Vagina (tissue), 2 donors: ENCODE measurements at regions not wholly inside any gene's neighbourhood (a gene's known extent, or its start where the extent isn't known, plus 50 kb on each side); places are given as distances from the start of the nearest gene placed in this dataset.

Source experiments
- DNase-seq, 2 donors: peaks; one replicate each; pipeline ENCODE4 v3.0.0-alpha.2; 2017; ENCODE audit errors: extremely low spot score in 2 of 2
- H3K27ac ChIP-seq: fragments of 200-600 bp; sonication (generic); one replicate; pipeline ENCODE4 v1.5.1; 2019
- H3K27me3 ChIP-seq: fragments of 200-600 bp; sonication (generic); one replicate; pipeline ENCODE4 v1.5.1; 2019
- H3K36me3 ChIP-seq, 2 donors: fragments of 200-600 bp; sonication (generic); one replicate each; pipeline ENCODE4 v1.5.1; 2017 to 2019
- H3K4me1 ChIP-seq: fragments of 200-600 bp; sonication (generic); one replicate; pipeline ENCODE4 v1.5.1; 2019
- H3K4me3 ChIP-seq, 2 donors: fragments of 200-600 bp; sonication (generic); 1 replicate in 1 of 2; 2 replicates in 1 of 2; pipeline ENCODE4 v1.5.1; 2016 to 2019
- H3K9me3 ChIP-seq: fragments of 200-600 bp; sonication (generic); one replicate; pipeline ENCODE4 v1.5.1; 2019
- POLR2A ChIP-seq, 2 donors: fragments of 450-650 bp; IDR thresholded peaks; one replicate each; pipeline ENCODE4 v1.6.1; 2017; ENCODE audit warnings: antibody characterized with exemption in 2 of 2, mild to moderate bottlenecking in 2 of 2, moderate library complexity in 2 of 2
- POLR2AphosphoS5 ChIP-seq, 2 donors: sonication (generic); formaldehyde crosslinking; IDR thresholded peaks; one replicate each; pipeline ENCODE4 v1.9.0; 2017; ENCODE audit warnings: antibody characterized with exemption in 2 of 2, mild to moderate bottlenecking in 2 of 2, low read depth in 1 of 2; ENCODE audit not compliant: insufficient read depth in 1 of 2
- intact Hi-C: fragments of 100-400 bp; cut with DNase I; formaldehyde crosslinking; loops from one replicate; pipeline ENCODE4 v1.15.1; 2023
- TF ChIP-seq, protein P1 (sequence below), 3 experiments: fragments of 450-650 bp in 2 of 3; fragments of 200-600 bp in 1 of 3; sonication (generic) in 1 of 3; IDR thresholded peaks; one replicate each; pipeline ENCODE4 v1.5.1; 2017 to 2019; ENCODE audit warnings: antibody characterized with exemption in 3 of 3, mild to moderate bottlenecking in 2 of 3, moderate library complexity in 2 of 3

DNA sequence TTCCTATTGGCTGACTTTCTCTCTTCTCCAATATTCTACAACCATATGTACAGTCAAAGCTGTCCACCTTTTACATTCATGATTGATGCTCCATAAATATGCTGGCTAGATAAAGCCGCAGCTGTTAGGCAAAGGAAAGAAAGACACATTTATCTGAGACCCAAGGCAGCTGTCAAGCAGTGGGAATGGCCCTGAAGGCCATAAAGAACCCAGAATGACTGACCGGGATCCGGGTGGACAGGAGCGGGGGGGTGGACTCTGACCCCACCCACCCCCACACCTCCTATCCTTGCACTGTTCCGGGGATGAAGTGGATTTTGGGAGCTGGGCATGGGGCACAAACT lies 116.4 kb downstream of the RTP5 start:
- H3K4me1 ChIP-seq = no peaks in the 10 kb centered on the region
- H3K27me3 ChIP-seq = no peaks in the 10 kb centered on the region
- H3K27ac ChIP-seq = no peak overlapping the region
- intact Hi-C loops = no loop called here
- H3K9me3 ChIP-seq = no peaks in the 10 kb centered on the region
- no peak for DNase-seq
- H3K4me3 ChIP-seq = no peak overlapping the region
- H3K36me3 ChIP-seq = no peaks in the 10 kb centered on the region
- TF ChIP-seq, protein P1, sequence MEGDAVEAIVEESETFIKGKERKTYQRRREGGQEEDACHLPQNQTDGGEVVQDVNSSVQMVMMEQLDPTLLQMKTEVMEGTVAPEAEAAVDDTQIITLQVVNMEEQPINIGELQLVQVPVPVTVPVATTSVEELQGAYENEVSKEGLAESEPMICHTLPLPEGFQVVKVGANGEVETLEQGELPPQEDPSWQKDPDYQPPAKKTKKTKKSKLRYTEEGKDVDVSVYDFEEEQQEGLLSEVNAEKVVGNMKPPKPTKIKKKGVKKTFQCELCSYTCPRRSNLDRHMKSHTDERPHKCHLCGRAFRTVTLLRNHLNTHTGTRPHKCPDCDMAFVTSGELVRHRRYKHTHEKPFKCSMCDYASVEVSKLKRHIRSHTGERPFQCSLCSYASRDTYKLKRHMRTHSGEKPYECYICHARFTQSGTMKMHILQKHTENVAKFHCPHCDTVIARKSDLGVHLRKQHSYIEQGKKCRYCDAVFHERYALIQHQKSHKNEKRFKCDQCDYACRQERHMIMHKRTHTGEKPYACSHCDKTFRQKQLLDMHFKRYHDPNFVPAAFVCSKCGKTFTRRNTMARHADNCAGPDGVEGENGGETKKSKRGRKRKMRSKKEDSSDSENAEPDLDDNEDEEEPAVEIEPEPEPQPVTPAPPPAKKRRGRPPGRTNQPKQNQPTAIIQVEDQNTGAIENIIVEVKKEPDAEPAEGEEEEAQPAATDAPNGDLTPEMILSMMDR (IDR thresholded peaks at IDR 0.05) = no peak
- TF ChIP-seq POLR2A (IDR thresholded peaks at IDR 0.05) = no peak
- TF ChIP-seq POLR2AphosphoS5 (IDR thresholded peaks at IDR 0.05; ENCODE audit: insufficient read depth in 1 of 2, low read depth in 1 of 2) = no peak

DNA sequence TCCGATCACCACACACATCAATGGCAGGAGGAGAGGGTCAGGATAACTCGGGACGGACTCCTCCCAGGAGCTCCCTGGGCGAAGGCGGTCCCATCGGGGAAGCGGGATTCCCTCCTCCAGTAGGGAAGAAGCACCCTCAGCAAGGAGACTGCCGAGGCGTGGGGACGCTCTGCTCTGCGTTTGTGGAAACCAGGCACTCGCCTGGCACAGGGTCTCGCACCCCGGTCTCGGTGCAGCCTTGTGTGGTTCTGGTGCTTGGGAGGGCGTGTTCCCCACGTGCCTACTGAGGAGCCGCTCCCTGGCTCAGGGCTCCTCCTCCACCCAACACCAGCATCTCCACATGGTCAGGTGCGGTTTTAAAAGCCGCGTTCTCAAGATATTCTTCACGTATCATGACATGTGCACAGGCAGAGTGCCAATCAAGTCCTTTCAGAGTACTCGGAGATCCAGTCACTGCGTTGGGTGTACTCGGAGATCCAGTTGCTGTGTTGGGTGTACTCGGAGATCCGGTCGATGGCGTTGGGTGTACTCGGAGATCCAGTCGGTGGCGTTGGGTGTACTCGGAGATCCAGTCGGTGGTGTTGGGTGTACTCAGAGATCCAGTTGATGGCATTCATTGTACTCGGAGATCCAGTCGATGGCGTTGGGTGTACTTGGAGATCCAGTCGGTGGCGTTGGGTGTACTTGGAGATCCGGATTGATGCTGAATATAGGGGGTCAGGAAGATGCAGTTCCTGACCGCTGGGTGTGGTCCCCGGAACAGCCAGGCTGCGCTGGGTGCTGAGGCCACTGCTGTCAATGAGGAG lies 117.5 kb downstream of the RTP5 start:
- TF ChIP-seq, protein P1 (IDR thresholded peaks at IDR 0.05) = no peak
- TF ChIP-seq POLR2A (IDR thresholded peaks at IDR 0.05) = no peak
- TF ChIP-seq POLR2AphosphoS5 (IDR thresholded peaks at IDR 0.05; ENCODE audit: insufficient read depth in 1 of 2, low read depth in 1 of 2) = no peak
- Histone ChIP-seq H3K27ac (no peak overlapping the region), H3K4me1 (no peaks in the 10 kb centered on the region), H3K9me3 (no peaks in the 10 kb centered on the region), H3K36me3 (no peaks in the 10 kb centered on the region), H3K27me3 (no peaks in the 10 kb centered on the region), H3K4me3 (no peak overlapping the region)
- intact Hi-C loops = no loop called here
- no peak for DNase-seq

DNA sequence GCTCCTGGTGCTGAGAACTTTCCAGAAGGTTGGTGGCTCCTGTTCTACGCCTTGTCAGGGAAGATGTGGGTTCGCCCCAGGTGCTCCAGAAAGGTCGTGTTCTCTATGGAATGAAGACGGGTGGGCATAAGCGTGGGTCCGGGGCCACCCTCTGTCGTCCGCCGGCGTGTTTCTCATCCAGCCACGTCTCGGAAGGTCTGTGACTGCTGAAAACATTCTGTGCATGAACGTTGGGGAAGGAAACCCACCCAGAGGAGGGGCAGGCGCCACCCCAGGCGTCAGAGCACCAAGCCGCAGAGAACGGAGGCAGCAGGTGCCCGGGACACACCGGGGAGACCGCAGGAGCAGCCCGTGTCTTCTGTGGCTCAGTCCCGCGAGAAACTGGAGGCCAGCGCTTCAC lies 118.2 kb downstream of the RTP5 start:
- Histone ChIP-seq H3K4me3 (no peak overlapping the region), H3K27ac (no peak overlapping the region), H3K27me3 (no peaks in the 10 kb centered on the region), H3K4me1 (no peaks in the 10 kb centered on the region), H3K36me3 (no peaks in the 10 kb centered on the region), H3K9me3 (no peaks in the 10 kb centered on the region)
- TF ChIP-seq, protein P1 (IDR thresholded peaks at IDR 0.05) = no peak
- TF ChIP-seq POLR2AphosphoS5 (IDR thresholded peaks at IDR 0.05; ENCODE audit: insufficient read depth in 1 of 2, low read depth in 1 of 2) = no peak
- intact Hi-C loops = no loop called here
- DNase-seq = no peak

DNA sequence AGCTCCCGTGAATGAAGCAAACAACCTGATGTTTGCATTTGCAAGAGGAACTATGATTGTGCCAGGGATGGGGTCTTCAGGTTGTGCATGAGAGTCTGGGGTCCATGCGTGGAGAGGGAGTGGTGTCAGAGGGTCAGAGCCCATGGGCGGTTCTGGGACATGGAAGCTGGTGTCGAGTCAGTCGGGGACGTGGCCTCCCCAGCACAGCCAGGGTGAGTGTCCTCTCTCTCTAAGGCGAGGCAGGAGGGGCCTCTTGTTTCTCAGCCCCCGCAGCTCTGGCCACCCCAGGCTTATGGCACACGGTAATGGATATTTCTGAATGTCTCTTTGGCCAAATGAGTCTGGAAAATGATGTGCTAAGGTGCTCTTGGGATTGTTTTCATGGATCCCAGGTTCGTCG lies 118.6 kb downstream of the RTP5 start:
- intact Hi-C loops = no loop called here
- DNase-seq = no peak
- H3K4me1 ChIP-seq = no peaks in the 10 kb centered on the region
- H3K27me3 ChIP-seq = no peaks in the 10 kb centered on the region
- no peaks in the 10 kb centered on the region for H3K36me3 ChIP-seq
- no peak overlapping the region for H3K27ac ChIP-seq
- no peak overlapping the region for H3K4me3 ChIP-seq
- TF ChIP-seq POLR2AphosphoS5 (IDR thresholded peaks at IDR 0.05; ENCODE audit: insufficient read depth in 1 of 2, low read depth in 1 of 2) (no peak), POLR2A (IDR thresholded peaks at IDR 0.05) (no peak)
- TF ChIP-seq, protein P1 (IDR thresholded peaks at IDR 0.05) = no peak
- no peaks in the 10 kb centered on the region for H3K9me3 ChIP-seq

- Histone ChIP-seq H3K4me3 (no peak overlapping the region), H3K9me3 (no peaks in the 10 kb centered on the region), H3K4me1 (no peaks in the 10 kb centered on the region), H3K27me3 (no peaks in the 10 kb centered on the region), H3K36me3 (no peaks in the 10 kb centered on the region), H3K27ac (no peak overlapping the region)
- TF ChIP-seq, protein P1 (IDR thresholded peaks at IDR 0.05) = no peak
- TF ChIP-seq POLR2AphosphoS5 (IDR thresholded peaks at IDR 0.05; ENCODE audit: insufficient read depth in 1 of 2, low read depth in 1 of 2) (no peak), POLR2A (IDR thresholded peaks at IDR 0.05) (no peak)
- intact Hi-C loops = no loop called here
- no peak for DNase-seq
Measured at GRCh38 chr2:241989074-241989473, 119.5 kb downstream of the RTP5 start.
